ENCODE measurements at regions not wholly inside any gene's neighbourhood (a gene's known extent, or its start where the extent isn't known, plus 50 kb on each side); places are given as distances from the start of the nearest gene placed in this dataset.

DNA sequence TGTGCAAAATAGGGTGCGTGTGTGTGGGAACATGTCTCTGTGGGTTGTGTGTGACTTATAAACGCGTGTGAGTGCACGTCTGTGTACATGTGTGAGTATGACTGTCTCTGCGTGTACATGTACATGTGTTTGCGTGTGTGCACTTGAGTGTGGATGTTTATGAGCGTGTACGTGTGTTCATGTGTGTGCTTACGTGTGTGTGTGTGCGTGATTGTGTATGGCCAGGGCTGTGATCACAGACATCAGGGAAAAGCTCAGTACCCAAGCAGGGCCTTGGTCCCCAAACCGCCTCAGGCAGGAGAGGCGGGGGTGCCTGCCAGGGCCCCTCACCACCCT lies 326.3 kb upstream of the DIO3 start:
- no peak for DNase-seq (ENCODE audit: low spot score in 2 of 2)
- no peak for TF ChIP-seq EP300 (IDR thresholded peaks at IDR 0.05)
- no peak for TF ChIP-seq POLR2A (IDR thresholded peaks at IDR 0.05)
- TF ChIP-seq, protein P1, sequence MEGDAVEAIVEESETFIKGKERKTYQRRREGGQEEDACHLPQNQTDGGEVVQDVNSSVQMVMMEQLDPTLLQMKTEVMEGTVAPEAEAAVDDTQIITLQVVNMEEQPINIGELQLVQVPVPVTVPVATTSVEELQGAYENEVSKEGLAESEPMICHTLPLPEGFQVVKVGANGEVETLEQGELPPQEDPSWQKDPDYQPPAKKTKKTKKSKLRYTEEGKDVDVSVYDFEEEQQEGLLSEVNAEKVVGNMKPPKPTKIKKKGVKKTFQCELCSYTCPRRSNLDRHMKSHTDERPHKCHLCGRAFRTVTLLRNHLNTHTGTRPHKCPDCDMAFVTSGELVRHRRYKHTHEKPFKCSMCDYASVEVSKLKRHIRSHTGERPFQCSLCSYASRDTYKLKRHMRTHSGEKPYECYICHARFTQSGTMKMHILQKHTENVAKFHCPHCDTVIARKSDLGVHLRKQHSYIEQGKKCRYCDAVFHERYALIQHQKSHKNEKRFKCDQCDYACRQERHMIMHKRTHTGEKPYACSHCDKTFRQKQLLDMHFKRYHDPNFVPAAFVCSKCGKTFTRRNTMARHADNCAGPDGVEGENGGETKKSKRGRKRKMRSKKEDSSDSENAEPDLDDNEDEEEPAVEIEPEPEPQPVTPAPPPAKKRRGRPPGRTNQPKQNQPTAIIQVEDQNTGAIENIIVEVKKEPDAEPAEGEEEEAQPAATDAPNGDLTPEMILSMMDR (IDR thresholded peaks at IDR 0.05) = no peak
- TF ChIP-seq POLR2AphosphoS5 (IDR thresholded peaks at IDR 0.05) = no peak
- Histone ChIP-seq H3K27ac (no peak overlapping the region), H3K36me3 (no peaks in the 10 kb centered on the region), H3K4me3 (no peak overlapping the region), H3K4me1 (no peaks in the 10 kb centered on the region), H3K27me3 (peaks cover 13% of the 10 kb centered on the region), H3K9me3 (no peaks in the 10 kb centered on the region)
- WGBS = 77% methylated on average over 12 of the region's 12 CpGs

DNA sequence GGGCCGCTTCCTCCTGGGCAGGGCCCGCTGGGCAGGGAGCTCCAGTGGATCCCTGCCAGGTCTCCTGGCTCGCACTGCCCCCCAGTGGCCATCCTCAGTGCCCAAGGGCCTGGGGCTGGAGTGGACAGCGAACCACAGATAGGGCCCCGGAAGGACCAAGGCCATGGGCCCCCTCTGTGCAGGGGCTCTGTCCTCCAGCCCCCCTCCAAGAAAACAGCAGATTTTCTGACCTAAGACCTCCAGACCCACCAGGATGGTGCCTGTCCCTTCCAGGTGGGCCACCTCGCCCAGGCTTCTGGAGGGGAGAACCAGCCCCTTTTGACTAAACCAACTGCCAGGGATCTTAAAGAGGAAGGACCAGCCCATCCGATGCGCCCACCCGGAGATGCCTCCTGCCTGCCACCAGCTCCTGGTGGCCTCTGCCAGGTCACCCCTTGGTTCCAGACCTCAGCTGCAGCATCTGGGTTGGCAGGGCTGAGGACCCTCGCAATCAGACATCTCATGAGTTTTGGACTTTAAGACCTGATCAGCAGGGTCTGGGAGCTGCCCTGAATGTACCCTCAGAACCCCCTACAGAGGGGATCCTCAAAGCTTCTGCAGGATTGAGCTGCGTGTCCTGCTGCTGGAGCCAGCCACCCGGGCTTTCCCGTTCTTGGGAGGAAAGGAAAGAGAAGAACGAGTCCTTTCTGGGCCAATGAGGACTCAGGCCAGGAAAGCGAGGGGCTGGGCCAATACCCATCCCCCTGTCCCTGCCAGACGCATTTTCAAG lies 325.8 kb upstream of the DIO3 start:
- peaks cover 18% of the 10 kb centered on the region for H3K27me3 ChIP-seq
- TF ChIP-seq, protein P1 (IDR thresholded peaks at IDR 0.05) = peak in 1 of 2 donors; percentile 45
- TF ChIP-seq EP300 (IDR thresholded peaks at IDR 0.05) = no peak
- no peaks in the 10 kb centered on the region for H3K36me3 ChIP-seq
- H3K4me3 ChIP-seq = no peak overlapping the region
- no peak overlapping the region for H3K27ac ChIP-seq
- 56% methylated on average over 11 of the region's 16 CpGs for WGBS
- no peaks in the 10 kb centered on the region for H3K9me3 ChIP-seq
- no peaks in the 10 kb centered on the region for H3K4me1 ChIP-seq
- peak; percentile 50 to 78 for DNase-seq (ENCODE audit: low spot score in 2 of 2)

DNA sequence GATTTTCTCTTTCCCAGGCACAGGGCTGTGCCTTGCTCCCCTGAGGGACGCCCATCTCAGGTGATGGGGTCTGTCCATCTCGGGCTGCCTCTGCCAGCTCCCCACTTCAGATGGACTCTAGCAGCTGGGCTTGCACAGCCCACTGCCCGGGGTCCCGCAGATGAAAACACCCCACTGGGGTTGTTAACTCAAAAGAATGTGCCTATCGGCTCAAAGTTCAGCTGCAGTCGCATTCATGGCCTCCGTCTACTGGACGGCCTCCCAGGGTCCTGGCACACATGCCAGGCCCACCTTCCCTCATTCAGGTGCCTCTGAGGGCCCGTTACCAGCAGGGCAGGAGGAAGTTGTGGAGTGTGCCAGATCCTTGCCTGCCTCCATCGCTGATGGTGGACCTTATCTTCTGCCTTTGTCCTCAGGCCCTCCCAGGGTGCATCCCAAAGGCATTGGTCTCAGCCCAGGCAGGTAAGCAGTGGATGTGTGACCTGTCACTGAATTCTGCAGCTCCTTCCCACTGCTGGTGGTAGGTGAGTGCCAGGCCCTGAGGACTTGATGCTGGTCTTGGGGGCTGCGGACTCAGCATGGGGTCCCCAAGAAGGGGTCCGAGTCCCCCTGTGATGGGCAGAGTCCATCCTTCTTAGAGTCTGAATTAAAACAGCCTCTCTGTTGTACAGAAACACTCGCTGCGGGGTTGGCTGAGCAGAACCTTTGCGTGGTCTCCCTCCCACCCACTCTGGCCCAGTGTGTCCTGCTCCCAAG lies 324.6 kb upstream of the DIO3 start:
- H3K4me1 ChIP-seq = no peaks in the 10 kb centered on the region
- H3K4me3 ChIP-seq = no peak overlapping the region
- WGBS = 94% methylated on average over 11 of the region's 15 CpGs
- peaks cover 26% of the 10 kb centered on the region for H3K27me3 ChIP-seq
- H3K36me3 ChIP-seq = no peaks in the 10 kb centered on the region
- peak in 1 of 2 donors; percentile 64 for DNase-seq (ENCODE audit: low spot score in 2 of 2)
- no peak overlapping the region for H3K27ac ChIP-seq
- no peaks in the 10 kb centered on the region for H3K9me3 ChIP-seq
- TF ChIP-seq EP300 (IDR thresholded peaks at IDR 0.05) = no peak
- TF ChIP-seq POLR2AphosphoS5 (IDR thresholded peaks at IDR 0.05) = no peak
- TF ChIP-seq POLR2A (IDR thresholded peaks at IDR 0.05) = no peak
- TF ChIP-seq, protein P1 (IDR thresholded peaks at IDR 0.05) = no peak

DNA sequence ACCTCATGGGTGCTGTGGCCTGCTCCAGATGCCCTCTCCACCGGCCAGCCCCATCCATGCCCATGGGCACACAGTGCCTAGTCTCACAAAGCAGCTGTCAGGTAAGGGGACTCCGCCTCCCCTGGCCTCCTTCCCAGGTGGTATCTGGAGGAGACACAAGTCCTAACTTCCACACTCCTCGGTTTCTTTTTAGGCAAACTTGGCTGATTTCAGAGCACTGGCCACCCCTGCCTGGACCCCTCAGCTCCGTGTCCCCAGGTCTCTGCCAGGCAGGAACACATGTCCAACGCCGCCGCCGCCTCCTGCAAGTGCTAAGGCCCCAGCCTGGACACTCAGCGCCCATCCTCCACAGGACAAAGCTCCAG lies 324.1 kb upstream of the DIO3 start:
- Histone ChIP-seq H3K4me3 (no peak overlapping the region), H3K36me3 (no peaks in the 10 kb centered on the region), H3K27ac (no peak overlapping the region), H3K4me1 (no peaks in the 10 kb centered on the region), H3K27me3 (peaks cover 28% of the 10 kb centered on the region), H3K9me3 (no peaks in the 10 kb centered on the region)
- TF ChIP-seq POLR2A (IDR thresholded peaks at IDR 0.05) = no peak
- TF ChIP-seq POLR2AphosphoS5 (IDR thresholded peaks at IDR 0.05) = no peak
- TF ChIP-seq, protein P1 (IDR thresholded peaks at IDR 0.05) = no peak
- WGBS = 67% methylated on average over 9 of the region's 9 CpGs
- peak in 1 of 2 donors; percentile 76 for DNase-seq (ENCODE audit: low spot score in 2 of 2)

DNA sequence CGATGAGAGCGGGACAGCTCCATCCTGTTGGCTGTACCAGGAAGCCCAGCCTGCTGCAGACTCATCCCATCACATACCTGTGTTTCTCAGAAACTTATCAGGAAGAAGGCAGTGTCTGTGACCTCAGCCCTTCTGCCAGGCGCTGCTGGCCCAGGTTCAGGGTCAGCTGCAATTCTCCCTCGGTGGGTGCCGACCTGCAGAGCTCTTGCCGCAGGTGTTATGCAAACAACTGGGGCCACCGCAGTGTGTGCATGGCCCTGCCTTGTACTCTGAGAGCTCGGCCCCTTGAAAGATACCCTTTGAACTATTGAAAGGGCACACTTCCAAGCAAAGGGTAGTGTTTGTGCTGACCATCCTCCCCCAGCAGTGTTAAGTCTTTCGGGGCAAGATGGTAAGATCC lies 322.2 kb upstream of the DIO3 start:
- WGBS = 80% methylated on average over 3 of the region's 9 CpGs
- Histone ChIP-seq H3K27ac (no peak overlapping the region), H3K4me3 (no peak overlapping the region), H3K9me3 (no peaks in the 10 kb centered on the region), H3K27me3 (peaks cover 36% of the 10 kb centered on the region), H3K36me3 (no peaks in the 10 kb centered on the region), H3K4me1 (no peaks in the 10 kb centered on the region)
- no peak for DNase-seq (ENCODE audit: low spot score in 2 of 2)
- TF ChIP-seq, protein P1 (IDR thresholded peaks at IDR 0.05) = no peak
- TF ChIP-seq POLR2A (IDR thresholded peaks at IDR 0.05) (no peak), POLR2AphosphoS5 (IDR thresholded peaks at IDR 0.05) (no peak), EP300 (IDR thresholded peaks at IDR 0.05) (no peak)

All from suprapubic skin (tissue), 4 donors.